GM19351 (cell line): ENCODE measurements at regions not wholly inside any gene's neighbourhood (a gene's known extent, or its start where the extent isn't known, plus 50 kb on each side); places are given as distances from the start of the nearest gene placed in this dataset.

Experiments
- ATAC-seq: cut with Tn5 transposase; IDR thresholded peaks from one replicate; pipeline ENCODE4 v1.9.1; 2021; ENCODE audit warnings: mild to moderate bottlenecking, moderate library complexity; ENCODE audit not compliant: unreplicated experiment

DNA sequence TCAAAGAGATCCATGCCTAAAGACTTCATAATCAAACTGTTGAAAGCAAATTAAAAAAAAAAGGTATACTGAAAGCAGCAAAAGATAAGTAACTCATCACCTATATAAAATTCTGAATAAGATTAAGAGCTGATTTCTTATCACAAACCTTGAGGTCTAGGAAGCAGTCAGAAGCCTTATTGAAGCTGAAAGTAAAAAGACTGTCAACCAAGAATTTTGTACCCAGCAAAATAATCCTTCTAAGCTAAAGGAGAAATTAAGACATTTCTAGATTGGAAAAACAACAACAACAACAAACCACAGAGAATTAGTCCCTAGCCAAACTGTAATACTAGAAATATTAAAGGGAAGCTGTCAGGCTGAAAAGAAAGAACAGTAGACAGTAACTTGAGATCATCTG lies 622.9 kb downstream of the PCDH7 start:
- ATAC-seq = no peak

GRCh38 chr4:31349907-31350306 lies 629.7 kb downstream of the PCDH7 start:
- ATAC-seq = no peak

DNA sequence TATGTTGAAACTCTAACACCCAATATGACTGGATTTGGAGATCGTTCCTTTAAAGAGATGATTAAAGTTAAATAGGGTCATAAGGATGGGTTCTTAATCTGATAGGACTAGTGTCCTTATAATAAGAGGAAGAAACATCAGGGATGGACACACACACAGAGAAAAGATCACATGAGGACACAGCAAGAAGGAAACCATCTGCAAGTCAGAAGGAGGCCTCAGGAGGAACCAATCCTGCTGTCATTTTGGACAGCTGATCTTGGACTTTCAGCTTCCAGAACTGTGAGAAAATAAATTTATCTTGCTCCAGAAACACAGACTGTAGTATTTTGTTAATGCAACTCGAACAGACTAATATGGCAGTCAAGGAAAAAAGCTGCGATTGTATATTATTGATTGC lies 631.5 kb downstream of the PCDH7 start:
- no peak for ATAC-seq

DNA sequence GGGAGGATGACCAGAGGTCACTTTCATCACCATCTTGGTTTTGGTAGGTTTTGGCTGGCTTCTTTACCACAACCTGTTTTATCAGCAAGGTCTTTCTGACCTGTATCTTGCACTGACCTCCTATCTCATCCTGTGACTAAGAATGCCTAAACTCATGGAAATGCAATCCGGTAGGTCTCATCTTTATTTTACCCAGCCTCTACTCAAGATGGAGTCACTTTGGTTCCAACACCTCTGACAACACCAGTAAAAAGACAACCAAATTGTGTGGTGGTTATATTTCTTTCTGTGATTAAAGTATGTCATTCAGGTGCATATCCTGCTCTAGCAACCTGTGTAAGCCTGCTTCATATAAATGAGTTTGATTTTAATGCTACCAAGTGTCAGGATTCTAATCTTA lies 636.7 kb downstream of the PCDH7 start:
- ATAC-seq = no peak

DNA sequence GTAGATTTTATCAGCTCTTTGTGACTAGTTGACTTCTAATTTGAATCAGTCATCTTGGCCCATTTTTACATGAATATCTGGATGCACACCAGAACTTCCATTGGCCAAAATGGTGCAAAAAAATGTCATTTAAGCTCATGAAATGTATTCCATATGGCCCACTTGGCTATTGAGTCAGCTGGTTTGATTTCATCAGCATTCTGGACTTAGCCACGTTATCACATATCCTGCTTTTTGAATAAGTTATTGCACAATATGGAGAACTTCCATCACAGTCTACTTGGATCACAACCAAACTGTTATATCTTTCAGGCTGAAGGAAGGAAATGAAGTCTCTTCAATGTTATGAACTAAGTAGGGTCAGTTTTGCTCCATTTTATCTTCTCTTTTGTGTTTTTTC lies 640.6 kb downstream of the PCDH7 start:
- ATAC-seq = no peak

DNA sequence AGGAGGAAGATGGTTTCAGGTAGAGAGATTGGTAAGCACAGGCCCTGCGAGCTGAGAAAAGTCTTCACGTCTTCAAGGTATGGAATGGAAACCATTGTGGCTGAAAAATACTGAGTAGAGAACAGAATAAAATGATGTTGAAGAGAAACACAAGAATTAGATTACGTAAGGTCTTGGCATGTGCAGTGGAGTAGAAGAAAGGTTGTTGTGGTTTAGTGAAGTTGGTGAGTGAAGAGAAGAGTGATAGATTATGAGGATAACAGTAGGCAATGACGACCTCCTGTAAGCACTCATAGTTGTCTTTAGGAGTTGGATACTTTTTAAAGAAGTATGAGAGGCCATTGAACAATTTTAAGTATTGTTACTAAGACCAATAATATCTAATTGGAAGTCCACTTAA lies 642.6 kb downstream of the PCDH7 start:
- no peak for ATAC-seq

- ATAC-seq = no peak
Measured at GRCh38 chr4:31365006-31365690, 645.0 kb downstream of the PCDH7 start.

DNA sequence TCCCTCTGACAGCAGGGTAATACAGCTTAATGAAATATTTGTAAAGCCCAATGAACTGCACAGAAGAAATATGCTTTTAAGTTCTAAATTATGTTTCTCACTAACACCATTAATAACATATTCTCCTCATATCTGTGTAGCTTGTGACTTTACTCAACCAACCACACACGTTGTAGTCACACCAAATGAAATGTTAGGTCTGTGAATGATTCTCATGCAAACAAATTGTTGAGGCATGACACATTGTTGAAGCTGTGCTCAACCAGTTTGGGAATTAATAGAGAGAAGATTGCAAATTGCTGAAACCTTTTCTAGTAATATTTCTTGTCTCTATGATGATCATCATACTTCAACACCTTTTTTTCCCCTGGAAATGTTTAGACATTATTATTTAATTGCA lies 645.9 kb downstream of the PCDH7 start:
- no peak for ATAC-seq

GRCh38 chr4:31370866-31371465 lies 650.8 kb downstream of the PCDH7 start:
- peak; percentile 100 for ATAC-seq

DNA sequence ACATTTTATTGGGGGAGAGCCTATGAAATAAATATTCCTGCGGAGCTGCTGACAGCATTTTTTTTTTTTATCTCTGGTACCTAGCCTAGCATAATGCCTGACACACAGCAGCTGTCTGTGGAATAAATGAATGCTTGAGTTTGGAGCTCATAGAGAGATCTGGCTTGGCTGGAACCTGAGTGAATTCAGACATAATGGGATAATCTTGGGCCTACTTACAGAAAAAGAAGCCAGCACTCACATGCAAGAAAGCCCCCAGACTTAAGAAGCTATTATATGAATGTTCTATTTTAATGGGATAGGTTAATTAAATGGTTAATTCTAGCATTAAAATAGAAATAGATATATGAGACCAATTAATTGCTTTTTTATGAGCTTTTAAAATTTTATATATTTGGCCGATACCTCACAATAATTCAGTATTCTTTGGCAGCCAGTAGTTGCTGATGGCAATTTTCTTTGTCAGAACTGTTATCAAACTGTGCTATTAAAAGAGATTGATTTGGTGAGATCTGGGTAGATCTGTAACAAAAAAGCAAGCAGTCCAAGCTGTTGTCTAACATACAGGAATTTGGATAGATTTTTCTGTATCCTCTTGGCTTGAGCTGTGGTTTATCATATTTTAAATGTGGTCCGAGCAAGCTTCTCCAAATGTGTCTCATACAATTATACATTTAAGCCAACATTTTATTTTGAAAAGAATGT lies 654.2 kb downstream of the PCDH7 start:
- no peak for ATAC-seq

DNA sequence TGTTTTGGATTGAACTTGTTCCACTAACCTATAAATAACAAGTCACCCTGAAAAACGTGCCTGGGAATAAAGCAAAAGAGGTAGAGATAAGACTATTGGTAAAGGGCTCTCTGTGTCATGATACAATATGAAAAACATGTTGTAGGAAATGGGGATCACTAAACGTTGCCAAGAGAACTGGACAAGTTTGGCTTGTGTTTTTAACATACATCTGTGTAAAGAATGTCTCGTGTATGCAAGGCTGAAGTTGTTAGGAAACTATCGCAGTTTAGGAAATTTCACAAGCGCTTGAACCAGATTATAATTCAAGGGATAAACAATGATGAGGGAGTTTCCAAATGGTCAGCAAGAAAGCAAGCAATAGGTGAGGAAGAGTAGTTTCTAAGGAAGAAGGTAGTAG lies 655.8 kb downstream of the PCDH7 start:
- ATAC-seq = no peak

DNA sequence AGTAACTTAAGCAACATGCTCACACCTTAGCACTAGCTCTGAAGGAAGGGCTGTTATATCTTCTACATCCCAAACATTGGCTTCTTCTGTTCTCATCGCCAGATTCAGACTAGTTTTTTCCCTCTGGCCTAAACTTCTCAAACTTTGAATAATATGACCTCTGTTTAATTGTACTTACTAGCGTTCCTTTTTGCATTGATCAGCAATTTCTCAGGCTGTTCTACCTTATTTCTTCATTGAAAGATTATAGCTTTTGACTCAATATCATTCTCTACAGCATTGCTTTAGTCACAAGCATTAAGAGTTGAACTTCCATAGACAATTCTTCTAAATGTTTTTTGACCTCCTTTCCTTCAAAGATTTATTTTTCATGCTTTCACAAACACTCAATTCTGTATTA lies 659.2 kb downstream of the PCDH7 start:
- ATAC-seq = no peak

- no peak for ATAC-seq
Measured at GRCh38 chr4:31383767-31384166, 663.6 kb downstream of the PCDH7 start.

DNA sequence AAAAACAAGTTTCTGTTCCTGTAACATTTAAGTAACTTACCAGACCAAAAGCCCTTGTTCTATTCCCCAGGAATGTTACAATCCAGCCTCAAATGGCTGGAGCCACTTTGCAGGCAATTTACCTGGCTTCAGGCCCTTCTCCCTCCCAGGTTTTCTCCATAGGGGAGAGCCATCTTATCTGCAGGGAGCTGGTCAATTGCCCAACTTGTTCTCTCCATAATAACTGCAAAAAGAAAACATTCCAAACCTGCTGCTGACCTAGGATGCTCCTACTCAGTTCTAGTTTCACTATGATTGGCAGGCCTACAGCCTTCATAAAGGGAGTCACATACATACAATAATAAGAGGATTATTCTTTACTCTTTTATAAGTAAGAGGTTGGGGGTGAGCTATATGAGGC lies 670.7 kb downstream of the PCDH7 start:
- ATAC-seq = no peak

GRCh38 chr4:31391976-31392375 lies 671.8 kb downstream of the PCDH7 start:
- ATAC-seq = no peak

- ATAC-seq = no peak
Measured at GRCh38 chr4:31392923-31393322, 672.8 kb downstream of the PCDH7 start.

- ATAC-seq = no peak
Measured at GRCh38 chr4:31408121-31408520, 688.0 kb downstream of the PCDH7 start.

- ATAC-seq = no peak
Measured at GRCh38 chr4:31411565-31411964, 691.4 kb downstream of the PCDH7 start.

GRCh38 chr4:31415629-31416028 lies 695.5 kb downstream of the PCDH7 start:
- no peak for ATAC-seq

DNA sequence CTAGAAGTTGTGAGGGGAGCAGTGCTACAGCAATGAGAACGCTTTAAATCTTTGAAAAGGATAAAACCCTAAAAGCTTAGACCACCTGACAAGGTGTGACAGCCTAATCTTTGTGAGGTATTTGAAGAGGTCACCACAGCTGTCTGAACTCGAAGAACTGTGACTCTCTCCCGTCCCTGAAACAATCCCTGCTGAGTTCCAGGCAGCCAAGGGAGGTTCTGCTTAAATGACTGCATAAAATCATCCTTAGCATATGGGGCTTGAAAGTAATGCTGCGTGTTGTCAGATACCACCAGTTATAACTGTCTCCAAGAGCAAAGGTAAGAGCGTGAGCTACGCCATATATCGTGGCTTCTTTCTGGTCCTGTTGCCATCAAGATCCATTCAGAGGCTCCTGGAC lies 696.3 kb downstream of the PCDH7 start:
- no peak for ATAC-seq

GRCh38 chr4:31417040-31417439 lies 696.9 kb downstream of the PCDH7 start:
- no peak for ATAC-seq

DNA sequence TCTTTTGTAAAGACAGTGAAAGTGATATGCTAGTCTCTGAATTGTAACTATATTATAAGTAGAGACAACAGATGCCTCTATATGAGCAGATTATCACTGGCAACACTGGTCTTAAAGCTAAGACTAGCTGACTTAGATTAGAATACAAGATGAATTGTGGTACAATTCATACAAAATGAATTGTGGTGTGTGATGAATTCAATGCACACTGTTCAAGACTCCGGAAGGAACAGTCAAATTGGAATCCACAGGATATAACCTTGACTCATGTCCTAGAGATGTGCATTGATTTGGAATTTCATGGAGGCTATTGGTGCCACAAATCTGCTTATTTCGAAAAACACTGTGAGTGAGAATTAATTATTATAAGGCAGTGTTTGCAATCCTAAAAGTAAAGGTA lies 701.8 kb downstream of the PCDH7 start:
- no peak for ATAC-seq
